ENCODE measurements at regions not wholly inside any gene's neighbourhood (a gene's known extent, or its start where the extent isn't known, plus 50 kb on each side); places are given as distances from the start of the nearest gene placed in this dataset.

GRCh38 chr11:69958308-69958707 lies 119.8 kb upstream of the ANO1 start:
- no peak overlapping the region for H3K14ac ChIP-seq (ENCODE audit: insufficient read depth, low read length)
- H2BK12ac ChIP-seq (ENCODE audit: insufficient read length, low read depth, low read length), result no peak overlapping the region
- no peaks in the 10 kb centered on the region for H3K23me2 ChIP-seq (ENCODE audit: insufficient read length, low read depth, low read length, poor library complexity, severe bottlenecking)
- no peak overlapping the region for H4K91ac ChIP-seq (ENCODE audit: insufficient read length, low read depth, low read length)
- H2BK120ac ChIP-seq (ENCODE audit: low read depth, low read length, poor library complexity, severe bottlenecking), result no peak overlapping the region
- H3K23ac ChIP-seq (ENCODE audit: insufficient read length, low read depth, low read length), result no peak overlapping the region
- H3K27me3 ChIP-seq (ENCODE audit: insufficient read depth, low read length), result no peaks in the 10 kb centered on the region; the same call in 1 of the 2 replicates
- H4K20me1 ChIP-seq (ENCODE audit: control insufficient read depth, insufficient read depth, insufficient read length), result no peaks in the 10 kb centered on the region
- H4K8ac ChIP-seq (replicated peaks; ENCODE audit: insufficient read length, low read depth, low read length), result no peak overlapping the region
- H2BK20ac ChIP-seq (ENCODE audit: low read depth, low read length, poor library complexity, severe bottlenecking), result no peak overlapping the region
- H3K9me3 ChIP-seq (ENCODE audit: control insufficient read depth, low read depth, low read length), result no peaks in the 10 kb centered on the region
- H3K18ac ChIP-seq (ENCODE audit: insufficient read length, low read depth, low read length), result no peak overlapping the region
- no peaks in the 10 kb centered on the region; the same call in 1 of the 2 replicates for H3K4me1 ChIP-seq (ENCODE audit: insufficient read depth, low read length)
- DNase-seq, result no peak
- no peak overlapping the region for H4K5ac ChIP-seq (ENCODE audit: insufficient read length, low read depth, low read length)
- no peak overlapping the region for H2BK15ac ChIP-seq (ENCODE audit: low read depth, low read length)
- Mint-ChIP-seq H3K27ac (no peak overlapping the region; a peak in 1 of 7 replicates), H3K27me3 (ENCODE audit: low read depth) (peaks cover 7% of the 10 kb centered on the region), H3K36me3 (ENCODE audit: insufficient read depth in 1 of 3, low read depth in 3 of 3) (peaks cover 0 to 4% (median 0%) of the 10 kb centered on the region in 3 experiments; a peak in 1 of 7 replicates), H3K4me3 (no peak overlapping the region), H3K9me3 (peaks cover 0 to 12% of the 10 kb centered on the region in 2 experiments; a peak in 2 of 5 replicates), H3K4me1 (peaks cover 16 to 44% of the 10 kb centered on the region in 2 experiments)
- TF ChIP-seq CTCF (conservative IDR thresholded peaks at IDR 0.05), result no peak
- H3K79me2 ChIP-seq (ENCODE audit: insufficient read depth, low read length), result no peaks in the 10 kb centered on the region
- H3K4ac ChIP-seq (ENCODE audit: low read depth, low read length), result no peak overlapping the region
- no peak overlapping the region for H2AK5ac ChIP-seq (ENCODE audit: insufficient read length, low read length)
- H3K79me1 ChIP-seq (ENCODE audit: insufficient read depth, low read depth, low read length, poor library complexity, severe bottlenecking), result no peaks in the 10 kb centered on the region
- WGBS (ENCODE audit: extremely low coverage, insufficient read length, low lambda C conversion rate), result no CpG with 5 or more reads among the region's 2 CpGs
- no peak overlapping the region for H3K9ac ChIP-seq (ENCODE audit: extremely low read depth, insufficient read length, low read length)
- H3T11ph ChIP-seq (ENCODE audit: low read length), result no peak overlapping the region
- H2BK5ac ChIP-seq (ENCODE audit: insufficient read length, low read length), result no peak overlapping the region
- no peak overlapping the region for H3K56ac ChIP-seq (ENCODE audit: insufficient read length, low read depth, low read length)
- H3K4me2 ChIP-seq (ENCODE audit: insufficient read depth, insufficient read length, low read length), result no peak overlapping the region
- H3K27ac ChIP-seq (ENCODE audit: insufficient read length, low read depth, low read length), result no peak overlapping the region
- no peak overlapping the region for H2AFZ ChIP-seq (ENCODE audit: low read length)
